ENCODE measurements at regions not wholly inside any gene's neighbourhood (a gene's known extent, or its start where the extent isn't known, plus 50 kb on each side); places are given as distances from the start of the nearest gene placed in this dataset.

GRCh38 chr15:39273717-39274411, 307.0 kb upstream of the THBS1 start (continued):
- TF ChIP-seq, protein P1, sequence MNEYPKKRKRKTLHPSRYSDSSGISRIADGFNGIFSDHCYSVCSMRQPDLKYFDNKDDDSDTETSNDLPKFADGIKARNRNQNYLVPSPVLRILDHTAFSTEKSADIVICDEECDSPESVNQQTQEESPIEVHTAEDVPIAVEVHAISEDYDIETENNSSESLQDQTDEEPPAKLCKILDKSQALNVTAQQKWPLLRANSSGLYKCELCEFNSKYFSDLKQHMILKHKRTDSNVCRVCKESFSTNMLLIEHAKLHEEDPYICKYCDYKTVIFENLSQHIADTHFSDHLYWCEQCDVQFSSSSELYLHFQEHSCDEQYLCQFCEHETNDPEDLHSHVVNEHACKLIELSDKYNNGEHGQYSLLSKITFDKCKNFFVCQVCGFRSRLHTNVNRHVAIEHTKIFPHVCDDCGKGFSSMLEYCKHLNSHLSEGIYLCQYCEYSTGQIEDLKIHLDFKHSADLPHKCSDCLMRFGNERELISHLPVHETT (CRISPR knock-in tag; conservative IDR thresholded peaks at IDR 0.05): 0 out of 2 replicates have a peak, but pooled peaks have one; percentile 36
- TF ChIP-seq NCOR1 (IDR thresholded peaks at IDR 0.05; ENCODE audit: borderline replicate concordance, low read length) (peak; percentile 71; the same call in 1 of the 2 replicates), THAP11 (CRISPR knock-in tag; IDR thresholded peaks at IDR 0.05) (0 out of 2 replicates have a peak, but pooled peaks have one; percentile 36), DNMT1 (CRISPR knock-in tag; IDR thresholded peaks at IDR 0.05) (no peak), ZBTB46 (CRISPR knock-in tag; IDR thresholded peaks at IDR 0.05; ENCODE audit: borderline replicate concordance) (no peak), GLI4 (CRISPR knock-in tag; IDR thresholded peaks at IDR 0.05; ENCODE audit: borderline replicate concordance) (no peak), RFXANK (CRISPR knock-in tag; IDR thresholded peaks at IDR 0.05) (no peak), HNF1B (CRISPR knock-in tag; IDR thresholded peaks at IDR 0.05) (no peak), MIER2 (CRISPR knock-in tag; IDR thresholded peaks at IDR 0.05) (no peak), ELF1 (CRISPR knock-in tag; IDR thresholded peaks at IDR 0.05) (0 out of 2 replicates have a peak, but pooled peaks have one; percentile 7)
- TF ChIP-seq, protein P2, sequence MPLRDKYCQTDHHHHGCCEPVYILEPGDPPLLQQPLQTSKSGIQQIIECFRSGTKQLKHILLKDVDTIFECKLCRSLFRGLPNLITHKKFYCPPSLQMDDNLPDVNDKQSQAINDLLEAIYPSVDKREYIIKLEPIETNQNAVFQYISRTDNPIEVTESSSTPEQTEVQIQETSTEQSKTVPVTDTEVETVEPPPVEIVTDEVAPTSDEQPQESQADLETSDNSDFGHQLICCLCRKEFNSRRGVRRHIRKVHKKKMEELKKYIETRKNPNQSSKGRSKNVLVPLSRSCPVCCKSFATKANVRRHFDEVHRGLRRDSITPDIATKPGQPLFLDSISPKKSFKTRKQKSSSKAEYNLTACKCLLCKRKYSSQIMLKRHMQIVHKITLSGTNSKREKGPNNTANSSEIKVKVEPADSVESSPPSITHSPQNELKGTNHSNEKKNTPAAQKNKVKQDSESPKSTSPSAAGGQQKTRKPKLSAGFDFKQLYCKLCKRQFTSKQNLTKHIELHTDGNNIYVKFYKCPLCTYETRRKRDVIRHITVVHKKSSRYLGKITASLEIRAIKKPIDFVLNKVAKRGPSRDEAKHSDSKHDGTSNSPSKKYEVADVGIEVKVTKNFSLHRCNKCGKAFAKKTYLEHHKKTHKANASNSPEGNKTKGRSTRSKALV (CRISPR knock-in tag; IDR thresholded peaks at IDR 0.05): no peak
- TF ChIP-seq, protein P3, sequence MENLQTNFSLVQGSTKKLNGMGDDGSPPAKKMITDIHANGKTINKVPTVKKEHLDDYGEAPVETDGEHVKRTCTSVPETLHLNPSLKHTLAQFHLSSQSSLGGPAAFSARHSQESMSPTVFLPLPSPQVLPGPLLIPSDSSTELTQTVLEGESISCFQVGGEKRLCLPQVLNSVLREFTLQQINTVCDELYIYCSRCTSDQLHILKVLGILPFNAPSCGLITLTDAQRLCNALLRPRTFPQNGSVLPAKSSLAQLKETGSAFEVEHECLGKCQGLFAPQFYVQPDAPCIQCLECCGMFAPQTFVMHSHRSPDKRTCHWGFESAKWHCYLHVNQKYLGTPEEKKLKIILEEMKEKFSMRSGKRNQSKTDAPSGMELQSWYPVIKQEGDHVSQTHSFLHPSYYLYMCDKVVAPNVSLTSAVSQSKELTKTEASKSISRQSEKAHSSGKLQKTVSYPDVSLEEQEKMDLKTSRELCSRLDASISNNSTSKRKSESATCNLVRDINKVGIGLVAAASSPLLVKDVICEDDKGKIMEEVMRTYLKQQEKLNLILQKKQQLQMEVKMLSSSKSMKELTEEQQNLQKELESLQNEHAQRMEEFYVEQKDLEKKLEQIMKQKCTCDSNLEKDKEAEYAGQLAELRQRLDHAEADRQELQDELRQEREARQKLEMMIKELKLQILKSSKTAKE (CRISPR knock-in tag; IDR thresholded peaks at IDR 0.05; ENCODE audit: borderline replicate concordance): peak; percentile 87
- TF ChIP-seq, protein P4, sequence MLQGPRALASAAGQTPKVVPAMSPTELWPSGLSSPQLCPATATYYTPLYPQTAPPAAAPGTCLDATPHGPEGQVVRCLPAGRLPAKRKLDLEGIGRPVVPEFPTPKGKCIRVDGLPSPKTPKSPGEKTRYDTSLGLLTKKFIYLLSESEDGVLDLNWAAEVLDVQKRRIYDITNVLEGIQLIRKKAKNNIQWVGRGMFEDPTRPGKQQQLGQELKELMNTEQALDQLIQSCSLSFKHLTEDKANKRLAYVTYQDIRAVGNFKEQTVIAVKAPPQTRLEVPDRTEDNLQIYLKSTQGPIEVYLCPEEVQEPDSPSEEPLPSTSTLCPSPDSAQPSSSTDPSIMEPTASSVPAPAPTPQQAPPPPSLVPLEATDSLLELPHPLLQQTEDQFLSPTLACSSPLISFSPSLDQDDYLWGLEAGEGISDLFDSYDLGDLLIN (CRISPR knock-in tag; IDR thresholded peaks at IDR 0.05; ENCODE audit: borderline replicate concordance): no peak
- TF ChIP-seq, protein P5, sequence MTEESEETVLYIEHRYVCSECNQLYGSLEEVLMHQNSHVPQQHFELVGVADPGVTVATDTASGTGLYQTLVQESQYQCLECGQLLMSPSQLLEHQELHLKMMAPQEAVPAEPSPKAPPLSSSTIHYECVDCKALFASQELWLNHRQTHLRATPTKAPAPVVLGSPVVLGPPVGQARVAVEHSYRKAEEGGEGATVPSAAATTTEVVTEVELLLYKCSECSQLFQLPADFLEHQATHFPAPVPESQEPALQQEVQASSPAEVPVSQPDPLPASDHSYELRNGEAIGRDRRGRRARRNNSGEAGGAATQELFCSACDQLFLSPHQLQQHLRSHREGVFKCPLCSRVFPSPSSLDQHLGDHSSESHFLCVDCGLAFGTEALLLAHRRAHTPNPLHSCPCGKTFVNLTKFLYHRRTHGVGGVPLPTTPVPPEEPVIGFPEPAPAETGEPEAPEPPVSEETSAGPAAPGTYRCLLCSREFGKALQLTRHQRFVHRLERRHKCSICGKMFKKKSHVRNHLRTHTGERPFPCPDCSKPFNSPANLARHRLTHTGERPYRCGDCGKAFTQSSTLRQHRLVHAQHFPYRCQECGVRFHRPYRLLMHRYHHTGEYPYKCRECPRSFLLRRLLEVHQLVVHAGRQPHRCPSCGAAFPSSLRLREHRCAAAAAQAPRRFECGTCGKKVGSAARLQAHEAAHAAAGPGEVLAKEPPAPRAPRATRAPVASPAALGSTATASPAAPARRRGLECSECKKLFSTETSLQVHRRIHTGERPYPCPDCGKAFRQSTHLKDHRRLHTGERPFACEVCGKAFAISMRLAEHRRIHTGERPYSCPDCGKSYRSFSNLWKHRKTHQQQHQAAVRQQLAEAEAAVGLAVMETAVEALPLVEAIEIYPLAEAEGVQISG (CRISPR knock-in tag; IDR thresholded peaks at IDR 0.05): no peak; the same call in 1 of the 2 replicates
